BJ (cell line): ENCODE measurements at regions not wholly inside any gene's neighbourhood (a gene's known extent, or its start where the extent isn't known, plus 50 kb on each side); places are given as distances from the start of the nearest gene placed in this dataset.

Experiments
- CTCF ChIA-PET: fragments of 350-600 bp; formaldehyde crosslinking; extraction: SDS; loops from one replicate; lab custom pipeline; 2021; ENCODE audit warnings: antibody characterized with exemption, inconsistent platforms; lab: Yijun Ruan, JAX
- POLR2A ChIA-PET: fragments of 300-600 bp; sonication (Branson Sonifier 250); formaldehyde crosslinking; extraction: SDS; loops from one replicate; lab custom pipeline; 2021; ENCODE audit warnings: antibody characterized with exemption; lab: Charles Lee
- DNase-seq: peaks from one replicate; pipeline ENCODE4 v3.0.0-alpha.2; 2011; ENCODE audit warnings: low read depth
- H3K27me3 ChIP-seq: 2 replicates; pipeline ENCODE4 v1.6.0; 2011; ENCODE audit warnings: low read length; ENCODE audit not compliant: control insufficient read depth, insufficient read depth
- H3K36me3 ChIP-seq: 2 replicates; pipeline ENCODE4 v1.5.1; 2011; ENCODE audit warnings: low read length; ENCODE audit not compliant: control insufficient read depth, insufficient read depth
- H3K4me3 ChIP-seq: 2 replicates; pipeline ENCODE4 v1.5.1; 2011; ENCODE audit warnings: low read depth, mild to moderate bottlenecking, control low read depth, low read length
- TF ChIP-seq, protein P1 (sequence below): IDR thresholded peaks from 2 replicates; pipeline ENCODE4 v1.5.1; 2011; ENCODE audit warnings: low read depth, mild to moderate bottlenecking, control low read depth, inconsistent platforms, low read length, moderate library complexity; ENCODE audit not compliant: insufficient read depth

DNA sequence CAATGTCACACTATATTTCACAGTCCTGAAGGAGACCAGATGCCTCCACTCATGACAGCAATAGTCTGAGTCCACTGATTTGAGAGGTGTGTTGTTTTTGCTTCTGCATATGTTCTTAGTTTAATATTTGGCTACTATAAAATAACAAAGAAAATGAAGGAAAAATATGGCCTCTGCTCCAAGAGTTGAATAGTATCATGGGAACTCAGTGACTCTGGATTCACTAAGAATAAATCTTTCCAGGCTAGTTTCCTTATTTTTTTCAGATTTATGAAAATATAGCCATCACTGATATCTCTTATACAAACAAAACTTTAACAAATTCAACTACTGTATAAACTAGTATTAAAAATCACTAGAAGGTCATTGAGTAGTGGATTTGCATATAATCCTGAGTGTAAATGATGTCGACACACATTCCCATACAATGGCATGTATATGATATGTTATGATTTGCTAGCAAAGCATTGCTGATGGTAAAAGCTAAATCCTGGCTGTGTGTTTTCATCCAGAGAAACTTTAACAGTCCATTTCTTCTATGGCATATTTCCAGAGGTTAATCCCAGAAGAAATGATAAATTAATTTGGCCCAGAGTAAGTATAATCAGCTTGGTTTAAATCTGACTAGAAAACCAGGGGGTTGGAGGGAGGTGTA is 66.0 kb upstream of the VIPR2 start:
- no peaks in the 10 kb centered on the region for H3K36me3 ChIP-seq
- H3K27me3 ChIP-seq, result no peaks in the 10 kb centered on the region
- TF ChIP-seq, protein P1, sequence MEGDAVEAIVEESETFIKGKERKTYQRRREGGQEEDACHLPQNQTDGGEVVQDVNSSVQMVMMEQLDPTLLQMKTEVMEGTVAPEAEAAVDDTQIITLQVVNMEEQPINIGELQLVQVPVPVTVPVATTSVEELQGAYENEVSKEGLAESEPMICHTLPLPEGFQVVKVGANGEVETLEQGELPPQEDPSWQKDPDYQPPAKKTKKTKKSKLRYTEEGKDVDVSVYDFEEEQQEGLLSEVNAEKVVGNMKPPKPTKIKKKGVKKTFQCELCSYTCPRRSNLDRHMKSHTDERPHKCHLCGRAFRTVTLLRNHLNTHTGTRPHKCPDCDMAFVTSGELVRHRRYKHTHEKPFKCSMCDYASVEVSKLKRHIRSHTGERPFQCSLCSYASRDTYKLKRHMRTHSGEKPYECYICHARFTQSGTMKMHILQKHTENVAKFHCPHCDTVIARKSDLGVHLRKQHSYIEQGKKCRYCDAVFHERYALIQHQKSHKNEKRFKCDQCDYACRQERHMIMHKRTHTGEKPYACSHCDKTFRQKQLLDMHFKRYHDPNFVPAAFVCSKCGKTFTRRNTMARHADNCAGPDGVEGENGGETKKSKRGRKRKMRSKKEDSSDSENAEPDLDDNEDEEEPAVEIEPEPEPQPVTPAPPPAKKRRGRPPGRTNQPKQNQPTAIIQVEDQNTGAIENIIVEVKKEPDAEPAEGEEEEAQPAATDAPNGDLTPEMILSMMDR, result no peak
- ChIA-PET POLR2A (no interaction called here), CTCF (no interaction called here)
- H3K4me3 ChIP-seq, result no peak overlapping the region
- no peak for DNase-seq

- ChIA-PET CTCF (no interaction called here), POLR2A (no interaction called here)
- no peak overlapping the region for H3K4me3 ChIP-seq
- no peak for DNase-seq
- H3K27me3 ChIP-seq, result no peaks in the 10 kb centered on the region
- TF ChIP-seq, protein P1, result no peak
- no peaks in the 10 kb centered on the region for H3K36me3 ChIP-seq
Observed at GRCh38 chr7:159209429-159209828, 64.8 kb upstream of the VIPR2 start.

DNA sequence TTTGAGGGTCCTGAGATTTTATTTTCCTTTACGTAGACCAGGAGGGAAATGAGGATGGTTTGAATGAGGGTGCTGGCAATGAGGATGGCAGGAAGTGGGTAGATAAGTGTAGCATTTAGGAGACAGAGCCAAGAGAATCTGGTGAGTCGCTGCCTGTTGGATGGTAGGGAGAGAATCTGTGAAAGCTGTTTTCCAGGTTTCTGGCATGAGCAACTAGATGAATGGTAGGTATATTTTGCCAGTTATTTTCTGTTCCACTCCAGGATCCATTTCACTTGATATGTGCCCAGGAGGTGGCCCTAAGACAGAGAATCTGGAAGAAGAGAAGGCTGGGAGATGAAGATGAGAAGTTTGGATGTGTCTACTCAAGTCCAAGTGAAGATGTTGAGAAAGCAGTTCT is 63.3 kb upstream of the VIPR2 start:
- no peaks in the 10 kb centered on the region for H3K27me3 ChIP-seq
- POLR2A ChIA-PET, result no interaction called here
- TF ChIP-seq, protein P1, result no peak

DNA sequence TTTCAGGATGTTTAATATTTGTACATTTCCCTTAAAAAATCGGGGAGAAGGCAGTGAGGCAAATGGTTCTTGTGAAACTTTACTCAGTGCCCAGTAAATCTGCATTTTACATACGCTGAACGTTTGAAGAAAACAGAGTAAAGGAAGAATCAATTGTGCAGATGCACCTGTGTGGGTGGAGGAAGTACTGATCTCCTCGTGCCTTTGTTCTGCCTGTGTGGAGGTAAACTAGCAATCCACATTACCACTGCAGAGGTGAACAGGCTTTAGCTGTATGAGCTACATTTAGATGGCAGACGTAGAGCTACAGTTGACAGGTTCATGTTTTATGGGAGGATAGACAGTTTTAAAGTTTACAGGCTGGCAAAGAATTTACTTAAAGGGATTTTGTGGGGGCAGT is 62.7 kb upstream of the VIPR2 start:
- H3K36me3 ChIP-seq, result no peaks in the 10 kb centered on the region
- DNase-seq, result no peak
- no peaks in the 10 kb centered on the region for H3K27me3 ChIP-seq
- TF ChIP-seq, protein P1, result no peak
- POLR2A ChIA-PET, result no interaction called here
- H3K4me3 ChIP-seq, result no peak overlapping the region
- CTCF ChIA-PET, result interaction anchor here (0.8 kb wide), 1 partner anchor 9 kb away, joined by 3 read pairs; no protein-coding TSS in a partner anchor

More for the DNA sequence above, 63.3 kb upstream of the VIPR2 start:
- no peak for DNase-seq
- Histone ChIP-seq H3K36me3 (no peaks in the 10 kb centered on the region), H3K4me3 (no peak overlapping the region)
- CTCF ChIA-PET, result no interaction called here

DNA sequence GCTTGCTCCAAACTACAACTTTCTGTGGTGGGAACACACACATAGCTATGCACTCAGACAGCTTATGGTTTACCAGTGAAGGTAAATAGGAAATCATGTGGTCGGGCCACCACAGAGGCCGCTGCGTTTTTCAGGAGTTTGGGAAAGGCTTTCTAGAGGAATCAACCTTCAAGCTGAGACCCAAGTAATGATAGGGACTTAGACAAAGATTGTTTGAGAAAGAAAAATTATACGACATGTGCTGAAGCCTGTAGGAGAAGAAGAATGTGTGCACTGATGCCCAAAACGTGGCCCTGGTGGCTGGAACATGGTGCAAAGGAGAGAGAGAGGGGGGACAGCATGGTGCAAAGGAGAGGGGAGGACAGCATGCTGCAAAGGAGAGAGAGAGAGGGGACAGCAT is 61.2 kb upstream of the VIPR2 start:
- no peaks in the 10 kb centered on the region for H3K36me3 ChIP-seq
- POLR2A ChIA-PET, result no interaction called here
- no peaks in the 10 kb centered on the region for H3K27me3 ChIP-seq
- DNase-seq, result no peak
- TF ChIP-seq, protein P1, result no peak
- CTCF ChIA-PET, result no interaction called here
- H3K4me3 ChIP-seq, result no peak overlapping the region
